Loucy (cell line): ENCODE measurements at regions not wholly inside any gene's neighbourhood (a gene's known extent, or its start where the extent isn't known, plus 50 kb on each side); places are given as distances from the start of the nearest gene placed in this dataset.

Experiments used
- H2AFZ ChIP-seq: fragments of 200-600 bp; sonication (generic); 2 replicates; pipeline ENCODE4 v1.6.0; 2016; ENCODE audit warnings: antibody characterized with exemption, mild to moderate bottlenecking, low read length, moderate library complexity
- H3F3A ChIP-seq: fragments of 200-600 bp; 2 replicates; pipeline ENCODE4 v1.6.0; 2016; ENCODE audit warnings: antibody characterized with exemption, low read depth, mild to moderate bottlenecking
- H3K27me3 ChIP-seq: fragments of 200-600 bp; sonication (generic); 2 replicates; pipeline ENCODE4 v1.6.1; 2014; ENCODE audit warnings: low read length, mild to moderate bottlenecking; ENCODE audit not compliant: insufficient read depth, poor library complexity, severe bottlenecking
- H3K36me3 ChIP-seq: fragments of 200-600 bp; sonication (generic); 2 replicates; pipeline ENCODE4 v1.6.1; 2016; ENCODE audit warnings: low read length; ENCODE audit not compliant: insufficient read depth
- H3K4me1 ChIP-seq: fragments of 200-600 bp; sonication (generic); 2 replicates; pipeline ENCODE4 v1.5.1; 2014; ENCODE audit warnings: low read length, mild to moderate bottlenecking; ENCODE audit not compliant: insufficient read depth, poor library complexity, severe bottlenecking
- H3K4me2 ChIP-seq: fragments of 200-600 bp; sonication (generic); 2 replicates; pipeline ENCODE4 v1.6.0; 2014; ENCODE audit warnings: antibody characterized with exemption, low read length, low read depth, mild to moderate bottlenecking; ENCODE audit not compliant: poor library complexity, severe bottlenecking
- H3K4me3 ChIP-seq: fragments of 200-600 bp; sonication (generic); 2 replicates; pipeline ENCODE4 v1.5.1; 2014; ENCODE audit warnings: low read length, mild to moderate bottlenecking, mixed read lengths; ENCODE audit not compliant: poor library complexity, severe bottlenecking
- H3K79me2 ChIP-seq: fragments of 200-600 bp; sonication (generic); 2 replicates; pipeline ENCODE4 v1.6.1; 2014; ENCODE audit warnings: low read length; ENCODE audit not compliant: insufficient read depth
- H3K9ac ChIP-seq: fragments of 200-600 bp; sonication (generic); 2 replicates; pipeline ENCODE4 v1.6.0; 2014; ENCODE audit warnings: mild to moderate bottlenecking, low read depth, low read length, moderate library complexity; ENCODE audit not compliant: poor library complexity, severe bottlenecking
- H3K9me2 ChIP-seq: fragments of 200-600 bp; sonication (generic); replicated peaks from 2 replicates; pipeline ENCODE4 v1.6.1; 2016; ENCODE audit warnings: low read depth, low read length, mixed read lengths
- H3K9me3 ChIP-seq: fragments of 200-600 bp; sonication (generic); 2 replicates; pipeline ENCODE4 v1.6.1; 2014; ENCODE audit warnings: mild to moderate bottlenecking, antibody characterized with exemption, low read length, low read depth; ENCODE audit not compliant: insufficient read depth
- H4K20me1 ChIP-seq: fragments of 200-600 bp; sonication (generic); 2 replicates; pipeline ENCODE4 v1.6.0; 2014; ENCODE audit warnings: antibody characterized with exemption, low read length, mild to moderate bottlenecking; ENCODE audit not compliant: insufficient read depth, poor library complexity, severe bottlenecking
- CTCF ChIP-seq: fragments of 200-600 bp; sonication (generic); conservative IDR thresholded peaks from 2 replicates; pipeline ENCODE4 v1.5.1; 2014; ENCODE audit warnings: mild to moderate bottlenecking, antibody characterized with exemption, low read length
- EZH2phosphoT487 ChIP-seq: fragments of 200-600 bp; IDR thresholded peaks from 2 replicates; pipeline ENCODE4 v1.6.1; 2018; ENCODE audit warnings: antibody characterized with exemption, mild to moderate bottlenecking, moderate library complexity, borderline replicate concordance

- no peaks in the 10 kb centered on the region for H3F3A ChIP-seq
- H3K4me3 ChIP-seq = no peak overlapping the region
- no peak for TF ChIP-seq EZH2phosphoT487
- TF ChIP-seq CTCF = no peak
- no peaks in the 10 kb centered on the region for H4K20me1 ChIP-seq
- H3K27me3 ChIP-seq = no peaks in the 10 kb centered on the region
- H3K79me2 ChIP-seq = no peaks in the 10 kb centered on the region
- H3K4me1 ChIP-seq = no peaks in the 10 kb centered on the region
- H3K9me2 ChIP-seq = no peaks in the 10 kb centered on the region
- H2AFZ ChIP-seq = no peak overlapping the region
- H3K36me3 ChIP-seq = no peaks in the 10 kb centered on the region
- no peak overlapping the region for H3K9ac ChIP-seq
- H3K9me3 ChIP-seq = no peaks in the 10 kb centered on the region
- H3K4me2 ChIP-seq = no peak overlapping the region
Measured at GRCh38 chr2:164155558-164155957, 419.8 kb upstream of the FIGN start.

GRCh38 chr2:164151522-164151921 lies 415.7 kb upstream of the FIGN start:
- Histone ChIP-seq H3K9ac (no peak overlapping the region), H3K4me2 (no peak overlapping the region), H3K9me2 (no peaks in the 10 kb centered on the region), H3K27me3 (no peaks in the 10 kb centered on the region), H3K4me3 (no peak overlapping the region), H3F3A (no peaks in the 10 kb centered on the region), H4K20me1 (no peaks in the 10 kb centered on the region), H3K9me3 (no peaks in the 10 kb centered on the region), H3K4me1 (no peaks in the 10 kb centered on the region), H3K36me3 (no peaks in the 10 kb centered on the region), H2AFZ (no peak overlapping the region), H3K79me2 (no peaks in the 10 kb centered on the region)
- no peak for TF ChIP-seq CTCF
- TF ChIP-seq EZH2phosphoT487 = no peak

GRCh38 chr2:164150604-164151003 lies 414.8 kb upstream of the FIGN start:
- no peaks in the 10 kb centered on the region for H3K4me1 ChIP-seq
- no peaks in the 10 kb centered on the region for H4K20me1 ChIP-seq
- no peaks in the 10 kb centered on the region for H3K79me2 ChIP-seq
- no peak overlapping the region for H3K9ac ChIP-seq
- no peak overlapping the region for H3K4me3 ChIP-seq
- no peaks in the 10 kb centered on the region for H3K36me3 ChIP-seq
- H3K27me3 ChIP-seq = no peaks in the 10 kb centered on the region
- no peaks in the 10 kb centered on the region for H3K9me3 ChIP-seq
- H2AFZ ChIP-seq = no peak overlapping the region
- no peaks in the 10 kb centered on the region for H3K9me2 ChIP-seq
- TF ChIP-seq EZH2phosphoT487 (no peak), CTCF (no peak)
- H3F3A ChIP-seq = no peaks in the 10 kb centered on the region
- no peak overlapping the region for H3K4me2 ChIP-seq
